Suprapubic skin (tissue), 4 donors: ENCODE measurements at regions not wholly inside any gene's neighbourhood (a gene's known extent, or its start where the extent isn't known, plus 50 kb on each side); places are given as distances from the start of the nearest gene placed in this dataset.

Source experiments
- CTCF ChIP-seq, 2 donors: fragments of 200-600 bp in 1 of 2; fragments of 450-650 bp in 1 of 2; sonication (generic) in 1 of 2; IDR thresholded peaks; one replicate each; pipeline ENCODE4 v1.5.1; 2016 to 2019; ENCODE audit warnings: antibody characterized with exemption in 2 of 2, mild to moderate bottlenecking in 1 of 2, moderate library complexity in 1 of 2
- EP300 ChIP-seq: sonication (generic); formaldehyde crosslinking; IDR thresholded peaks from one replicate; pipeline ENCODE4 v1.6.1; 2017; ENCODE audit warnings: antibody characterized with exemption
- POLR2A ChIP-seq, 2 donors: fragments of 450-650 bp; IDR thresholded peaks; one replicate each; pipeline ENCODE4 v1.6.1; 2017; ENCODE audit warnings: antibody characterized with exemption in 2 of 2, mild to moderate bottlenecking in 2 of 2, moderate library complexity in 2 of 2
- POLR2AphosphoS5 ChIP-seq, 3 donors: sonication (generic); formaldehyde crosslinking; IDR thresholded peaks; one replicate each; pipeline ENCODE4 v1.6.1; 2017; ENCODE audit warnings: antibody characterized with exemption in 3 of 3

- TF ChIP-seq CTCF (IDR thresholded peaks at IDR 0.05), result no peak
- no peak for TF ChIP-seq POLR2A (IDR thresholded peaks at IDR 0.05)
- no peak for TF ChIP-seq EP300
- no peak for TF ChIP-seq POLR2AphosphoS5 (IDR thresholded peaks at IDR 0.05)
These were observed 144.0 kb upstream of the ADGRL4 start for GRCh38 chr1:79150576-79150975.
